IMR-90 (cell line): ENCODE measurements at regions not wholly inside any gene's neighbourhood (a gene's known extent, or its start where the extent isn't known, plus 50 kb on each side); places are given as distances from the start of the nearest gene placed in this dataset.

Source experiments
- ATAC-seq: fragments of 200-7000 bp; cut with Tn5 transposase; 2 replicates; pipeline ENCODE4 v1.9.1; 2020; ENCODE audit warnings: low read depth, mild to moderate bottlenecking, moderate library complexity
- BruUV-seq: library from RNA; stranded (reverse); fragments of 400-500 nt; replicated peaks from 2 replicates; lab custom pipeline; 2021; lab: Mats Ljungman, UMichigan
- CTCF ChIA-PET: fragments of 300-600 bp; formaldehyde crosslinking; extraction: SDS; loops from one replicate; lab custom pipeline; 2021; ENCODE audit warnings: antibody characterized with exemption; lab: Yijun Ruan, JAX
- POLR2A ChIA-PET: fragments of 300-600 bp; sonication (Branson Sonifier 250); formaldehyde crosslinking; loops from one replicate; lab custom pipeline; 2022; ENCODE audit warnings: antibody characterized with exemption; ENCODE audit not compliant: unreplicated experiment; lab: Charles Lee
- DNase-seq: peaks from one replicate; pipeline ENCODE4 v3.0.0; 2013
- H2AFZ ChIP-seq: replicated peaks from 2 replicates; pipeline ENCODE3; 2013; ENCODE audit warnings: low read length, mild to moderate bottlenecking; ENCODE audit not compliant: poor library complexity
- H2AK5ac ChIP-seq: 2 replicates; pipeline ENCODE4 v1.6.1; 2013; ENCODE audit warnings: low read depth, low read length, inconsistent platforms
- H2AK9ac ChIP-seq: replicated peaks from 2 replicates; pipeline ENCODE3; 2013; ENCODE audit warnings: mild to moderate bottlenecking, low read depth, low read length, moderate library complexity; ENCODE audit not compliant: poor library complexity
- H2BK120ac ChIP-seq: 2 replicates; pipeline ENCODE4 v1.6.1; 2013; ENCODE audit warnings: low read depth, low read length, inconsistent platforms
- H2BK15ac ChIP-seq: 3 replicates; pipeline ENCODE4 v1.6.1; 2013; ENCODE audit warnings: low read depth, low read length, inconsistent platforms
- H2BK20ac ChIP-seq: 2 replicates; pipeline ENCODE4 v1.6.1; 2013; ENCODE audit warnings: low read depth, mild to moderate bottlenecking, inconsistent platforms, low read length, moderate library complexity
- H2BK5ac ChIP-seq: 2 replicates; pipeline ENCODE4 v1.6.1; 2013; ENCODE audit warnings: mild to moderate bottlenecking, low read depth, low read length, inconsistent platforms; ENCODE audit not compliant: poor library complexity, severe bottlenecking
- H3K14ac ChIP-seq: replicated peaks from 2 replicates; pipeline ENCODE4 v1.6.1; 2013; ENCODE audit warnings: low read depth, low read length, inconsistent platforms
- H3K18ac ChIP-seq: 2 replicates; pipeline ENCODE4 v1.6.1; 2013; ENCODE audit warnings: low read depth, low read length, control low read depth
- H3K23ac ChIP-seq: 2 replicates; pipeline ENCODE4 v1.6.1; 2013; ENCODE audit warnings: low read depth, low read length, inconsistent platforms
- H3K27ac ChIP-seq: 2 replicates; pipeline ENCODE4 v1.5.1; 2013; ENCODE audit warnings: mild to moderate bottlenecking, control low read depth, low read length; ENCODE audit not compliant: insufficient read depth
- H3K27me3 ChIP-seq: 2 replicates; pipeline ENCODE4 v1.6.1; 2013; ENCODE audit warnings: low read length; ENCODE audit not compliant: control insufficient read depth, insufficient read depth
- H3K36me3 ChIP-seq: 2 replicates; pipeline ENCODE4 v1.6.1; 2013; ENCODE audit warnings: low read length, mixed read lengths; ENCODE audit not compliant: control insufficient read depth, insufficient read depth
- H3K4ac ChIP-seq: 2 replicates; pipeline ENCODE4 v1.6.1; 2013; ENCODE audit warnings: low read depth, low read length, inconsistent platforms
- H3K4me1 ChIP-seq: 2 replicates; pipeline ENCODE4 v1.6.1; 2013; ENCODE audit warnings: low read length, mixed read lengths; ENCODE audit not compliant: control insufficient read depth, insufficient read depth
- H3K4me2 ChIP-seq: 2 replicates; pipeline ENCODE4 v1.6.1; 2013; ENCODE audit warnings: low read depth, mild to moderate bottlenecking, control low read depth, low read length, moderate library complexity
- H3K4me3 ChIP-seq: 2 replicates; pipeline ENCODE4 v1.5.1; 2013; ENCODE audit warnings: low read depth, mild to moderate bottlenecking, control low read depth, low read length, moderate library complexity; ENCODE audit not compliant: insufficient read depth
- H3K56ac ChIP-seq: 2 replicates; pipeline ENCODE4 v1.6.1; 2013; ENCODE audit warnings: low read length, inconsistent platforms; ENCODE audit not compliant: insufficient read depth; ENCODE audit errors: extremely low read depth
- H3K79me1 ChIP-seq, 2 experiments: 2 replicates each; pipeline ENCODE4 v1.6.1; 2013; ENCODE audit warnings: low read length in 2 of 2, inconsistent platforms in 1 of 2, low read depth in 1 of 2
- H3K9ac ChIP-seq: 2 replicates; pipeline ENCODE4 v1.6.1; 2013; ENCODE audit warnings: low read depth, low read length, control low read depth
- H3K9me1 ChIP-seq: 2 replicates; pipeline ENCODE4 v1.6.1; 2013; ENCODE audit warnings: low read length, inconsistent platforms; ENCODE audit not compliant: insufficient read depth
- H3K9me3 ChIP-seq: 2 replicates; pipeline ENCODE4 v1.6.1; 2013; ENCODE audit warnings: low read length; ENCODE audit not compliant: control insufficient read depth, insufficient read depth
- H4K20me1 ChIP-seq: 2 replicates; pipeline ENCODE4 v1.6.1; 2013; ENCODE audit warnings: low read length, inconsistent platforms; ENCODE audit not compliant: insufficient read depth
- H4K5ac ChIP-seq: 2 replicates; pipeline ENCODE4 v1.6.1; 2013; ENCODE audit warnings: mild to moderate bottlenecking, low read depth, low read length, control low read depth
- H4K8ac ChIP-seq, 2 experiments: 2 replicates each; pipeline ENCODE4 v1.6.1; 2013; ENCODE audit warnings: low read depth in 2 of 2, low read length in 2 of 2, control low read depth in 1 of 2, inconsistent platforms in 1 of 2
- H4K91ac ChIP-seq: 2 replicates; pipeline ENCODE4 v1.6.1; 2013; ENCODE audit warnings: low read depth, low read length, inconsistent platforms; ENCODE audit not compliant: insufficient read depth
- BHLHE40 ChIP-seq: fragments of 150-350 bp; IDR thresholded peaks from 2 replicates; pipeline ENCODE4 v1.6.1; 2016; ENCODE audit warnings: mild to moderate bottlenecking, low read depth, low read length
- CEBPB ChIP-seq: IDR thresholded peaks from 2 replicates; pipeline ENCODE4 v1.6.1; 2012; ENCODE audit warnings: low read depth, low read length, improper control_type of control experiment
- CHD1 ChIP-seq: IDR thresholded peaks from 2 replicates; pipeline ENCODE4 v1.6.1; 2012; ENCODE audit warnings: low read depth, low read length, improper control_type of control experiment
- FOS ChIP-seq: fragments of 150-350 bp; IDR thresholded peaks from 2 replicates; pipeline ENCODE4 v1.6.1; 2016; ENCODE audit warnings: low read depth, low read length
- MAFK ChIP-seq: IDR thresholded peaks from 2 replicates; pipeline ENCODE4 v1.6.1; 2012; ENCODE audit warnings: low read depth, low read length, improper control_type of control experiment
- MAZ ChIP-seq: IDR thresholded peaks from 2 replicates; pipeline ENCODE4 v1.6.1; 2012; ENCODE audit warnings: low read depth, mild to moderate bottlenecking, low read length, improper control_type of control experiment, moderate library complexity, borderline replicate concordance
- MXI1 ChIP-seq: IDR thresholded peaks from 2 replicates; pipeline ENCODE4 v1.6.1; 2012; ENCODE audit warnings: low read depth, mild to moderate bottlenecking, low read length, moderate library complexity, borderline replicate concordance
- NFE2L2 ChIP-seq: fragments of 150-350 bp; IDR thresholded peaks from 2 replicates; pipeline ENCODE4 v1.6.1; 2016; ENCODE audit warnings: low read depth, mild to moderate bottlenecking, low read length
- POLR2A ChIP-seq: IDR thresholded peaks from 2 replicates; pipeline ENCODE4 v1.6.1; 2012; ENCODE audit warnings: mild to moderate bottlenecking, low read depth, low read length
- RAD21 ChIP-seq: IDR thresholded peaks from 2 replicates; pipeline ENCODE4 v1.6.1; 2012; ENCODE audit warnings: low read length, improper control_type of control experiment
- RCOR1 ChIP-seq: IDR thresholded peaks from 2 replicates; pipeline ENCODE4 v1.6.1; 2012; ENCODE audit warnings: mild to moderate bottlenecking, low read length, improper control_type of control experiment; ENCODE audit not compliant: insufficient replicate concordance
- RFX5 ChIP-seq: IDR thresholded peaks from 2 replicates; pipeline ENCODE4 v1.8.0; 2012; ENCODE audit warnings: low read depth, mild to moderate bottlenecking, low read length, moderate library complexity
- SMC3 ChIP-seq: fragments of 150-350 bp; IDR thresholded peaks from 2 replicates; pipeline ENCODE4 v1.6.1; 2016; ENCODE audit warnings: low read depth, mild to moderate bottlenecking, antibody characterized with exemption, low read length, moderate library complexity
- WGBS, 2 experiments: methylation state at CpG; one replicate each; pipeline versions ENCODE4 v1.1.5 to v1.1.7; 2013; ENCODE audit warnings: missing lambda C conversion rate in 2 of 2; ENCODE audit not compliant: insufficient read length in 1 of 2; ENCODE audit errors: extremely low coverage in 2 of 2; 5-methylcytosine and 5-hydroxymethylcytosine counted together
- dilution Hi-C: fragments of 300-500 bp; cut with HindIII; formaldehyde crosslinking; loops from one replicate; pipeline ENCODE4 v1.14.3; 2018; ENCODE audit warnings: low sequenced_read_pairs; ENCODE audit not compliant: unreplicated experiment
- in situ Hi-C: fragments of 300-500 bp; cut with MboI; formaldehyde crosslinking; loops from 3 replicates; pipeline ENCODE4 v1.14.3; 2019; ENCODE audit warnings: low sequenced_read_pairs, inconsistent platforms, mixed read lengths
- intact Hi-C: fragments of 100-400 bp; cut with micrococcal nuclease; formaldehyde crosslinking; loops from 2 replicates; pipeline ENCODE4 v1.10.0; 2022
- TF ChIP-seq, protein P1 (sequence below): fragments of 150-350 bp; IDR thresholded peaks from 2 replicates; pipeline ENCODE4 v1.6.1; 2016; ENCODE audit warnings: low read depth, mild to moderate bottlenecking, low read length, moderate library complexity, borderline replicate concordance
- TF ChIP-seq, protein P2 (sequence below): fragments of 150-350 bp; IDR thresholded peaks from 2 replicates; pipeline ENCODE4 v1.6.1; 2017; ENCODE audit warnings: mild to moderate bottlenecking, antibody characterized with exemption, low read length, low read depth
- TF ChIP-seq, protein P3 (sequence below): conservative IDR thresholded peaks from 2 replicates; pipeline ENCODE4 v1.5.1; 2012; ENCODE audit warnings: mild to moderate bottlenecking, low read depth, low read length, improper control_type of control experiment

DNA sequence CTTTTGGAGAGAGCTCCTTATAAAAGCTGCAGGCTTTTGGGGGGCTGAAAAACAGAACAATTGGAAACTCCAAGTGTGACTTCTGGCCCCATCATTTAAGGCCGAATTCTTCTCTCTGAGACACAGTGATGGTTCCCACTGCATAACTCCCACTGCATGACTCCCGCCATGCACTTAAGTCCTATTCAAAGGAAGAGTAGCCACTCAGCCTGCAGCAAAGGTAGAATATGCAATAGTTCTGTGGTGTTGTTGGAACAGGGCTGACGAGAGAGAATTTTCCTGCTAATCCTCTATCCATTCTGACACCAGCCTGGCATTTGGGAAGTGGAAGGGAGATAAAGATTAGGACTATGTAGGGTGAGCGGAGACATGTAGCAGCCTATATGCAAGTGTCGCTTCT lies 185.6 kb upstream of the ZNF462 start:
- ChIA-PET POLR2A (no interaction called here), CTCF (no interaction called here)
- Histone ChIP-seq H3K23ac (no peak overlapping the region), H2BK120ac (no peak overlapping the region), H3K79me1 (no peaks in the 10 kb centered on the region), H3K18ac (no peak overlapping the region), H2AFZ (no peak overlapping the region), H3K9me1 (no peaks in the 10 kb centered on the region), H3K36me3 (no peaks in the 10 kb centered on the region), H3K56ac (no peak overlapping the region), H3K27ac (no peak overlapping the region), H3K9ac (no peak overlapping the region), H4K20me1 (no peaks in the 10 kb centered on the region), H3K14ac (no peak overlapping the region), H2AK5ac (no peak overlapping the region), H3K4me1 (no peaks in the 10 kb centered on the region), H4K91ac (no peak overlapping the region), H2BK15ac (no peak overlapping the region), H4K8ac (no peak overlapping the region), H2BK20ac (no peak overlapping the region), H3K4me3 (no peak overlapping the region), H2BK5ac (no peak overlapping the region), H3K4ac (no peak overlapping the region), H4K5ac (no peak overlapping the region), H2AK9ac (no peak overlapping the region), H3K9me3 (no peaks in the 10 kb centered on the region), H3K4me2 (no peak overlapping the region), H3K27me3 (no peaks in the 10 kb centered on the region)
- no TSS peak for BruUV-seq
- in situ Hi-C loops (no loop called here), intact Hi-C loops (no loop called here), dilution Hi-C loops (no loop called here)
- TF ChIP-seq RCOR1 (no peak), SMC3 (no peak), BHLHE40 (no peak), CHD1 (no peak), MXI1 (no peak), RAD21 (no peak), NFE2L2 (no peak), FOS (no peak), CEBPB (no peak), MAZ (no peak), POLR2A (no peak), RFX5 (no peak), MAFK (no peak)
- TF ChIP-seq, protein P1, sequence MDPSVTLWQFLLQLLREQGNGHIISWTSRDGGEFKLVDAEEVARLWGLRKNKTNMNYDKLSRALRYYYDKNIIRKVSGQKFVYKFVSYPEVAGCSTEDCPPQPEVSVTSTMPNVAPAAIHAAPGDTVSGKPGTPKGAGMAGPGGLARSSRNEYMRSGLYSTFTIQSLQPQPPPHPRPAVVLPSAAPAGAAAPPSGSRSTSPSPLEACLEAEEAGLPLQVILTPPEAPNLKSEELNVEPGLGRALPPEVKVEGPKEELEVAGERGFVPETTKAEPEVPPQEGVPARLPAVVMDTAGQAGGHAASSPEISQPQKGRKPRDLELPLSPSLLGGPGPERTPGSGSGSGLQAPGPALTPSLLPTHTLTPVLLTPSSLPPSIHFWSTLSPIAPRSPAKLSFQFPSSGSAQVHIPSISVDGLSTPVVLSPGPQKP, result no peak
- TF ChIP-seq, protein P2, sequence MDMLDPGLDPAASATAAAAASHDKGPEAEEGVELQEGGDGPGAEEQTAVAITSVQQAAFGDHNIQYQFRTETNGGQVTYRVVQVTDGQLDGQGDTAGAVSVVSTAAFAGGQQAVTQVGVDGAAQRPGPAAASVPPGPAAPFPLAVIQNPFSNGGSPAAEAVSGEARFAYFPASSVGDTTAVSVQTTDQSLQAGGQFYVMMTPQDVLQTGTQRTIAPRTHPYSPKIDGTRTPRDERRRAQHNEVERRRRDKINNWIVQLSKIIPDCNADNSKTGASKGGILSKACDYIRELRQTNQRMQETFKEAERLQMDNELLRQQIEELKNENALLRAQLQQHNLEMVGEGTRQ, result no peak
- TF ChIP-seq, protein P3, sequence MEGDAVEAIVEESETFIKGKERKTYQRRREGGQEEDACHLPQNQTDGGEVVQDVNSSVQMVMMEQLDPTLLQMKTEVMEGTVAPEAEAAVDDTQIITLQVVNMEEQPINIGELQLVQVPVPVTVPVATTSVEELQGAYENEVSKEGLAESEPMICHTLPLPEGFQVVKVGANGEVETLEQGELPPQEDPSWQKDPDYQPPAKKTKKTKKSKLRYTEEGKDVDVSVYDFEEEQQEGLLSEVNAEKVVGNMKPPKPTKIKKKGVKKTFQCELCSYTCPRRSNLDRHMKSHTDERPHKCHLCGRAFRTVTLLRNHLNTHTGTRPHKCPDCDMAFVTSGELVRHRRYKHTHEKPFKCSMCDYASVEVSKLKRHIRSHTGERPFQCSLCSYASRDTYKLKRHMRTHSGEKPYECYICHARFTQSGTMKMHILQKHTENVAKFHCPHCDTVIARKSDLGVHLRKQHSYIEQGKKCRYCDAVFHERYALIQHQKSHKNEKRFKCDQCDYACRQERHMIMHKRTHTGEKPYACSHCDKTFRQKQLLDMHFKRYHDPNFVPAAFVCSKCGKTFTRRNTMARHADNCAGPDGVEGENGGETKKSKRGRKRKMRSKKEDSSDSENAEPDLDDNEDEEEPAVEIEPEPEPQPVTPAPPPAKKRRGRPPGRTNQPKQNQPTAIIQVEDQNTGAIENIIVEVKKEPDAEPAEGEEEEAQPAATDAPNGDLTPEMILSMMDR, result no peak
- WGBS, 2 experiments, result no CpG with 5 or more reads among the region's 5 CpGs
- no peak for DNase-seq
- no peak for ATAC-seq
